HG02798 (cell line): ENCODE measurements at regions not wholly inside any gene's neighbourhood (a gene's known extent, or its start where the extent isn't known, plus 50 kb on each side); places are given as distances from the start of the nearest gene placed in this dataset.
"Not testable (repeated sequence)": the region's sequence is repeated elsewhere in the genome, so short reads cannot be mapped to it uniquely, and the experiment has no call there.

Experiments
- ATAC-seq: cut with Tn5 transposase; IDR thresholded peaks from one replicate; pipeline ENCODE4 v1.9.1; 2021; ENCODE audit warnings: mild to moderate bottlenecking; ENCODE audit not compliant: unreplicated experiment, poor library complexity

GRCh38 chr1:199843096-199843495 is 184.4 kb upstream of the NR5A2 start:
- not testable (repeated sequence) for ATAC-seq

DNA sequence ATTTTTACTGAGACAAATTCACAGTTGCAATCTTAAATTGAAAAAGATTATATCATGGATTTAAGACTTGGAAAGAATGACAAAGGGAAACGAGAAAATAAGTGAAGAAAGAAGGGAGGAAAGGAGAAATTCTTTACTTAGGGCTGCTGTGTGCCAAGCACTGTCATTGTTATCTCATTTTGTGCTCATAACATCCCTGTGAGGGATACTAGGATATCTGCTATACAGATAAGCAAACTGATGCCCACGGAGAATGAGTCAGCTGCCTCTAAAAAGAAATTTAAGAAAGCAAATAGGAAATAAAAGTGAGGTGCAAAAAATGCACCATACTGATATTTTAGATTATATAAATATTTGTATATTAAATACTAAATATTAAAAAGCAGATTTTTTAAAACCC is 183.6 kb upstream of the NR5A2 start:
- no peak for ATAC-seq

- ATAC-seq = no peak
Measured at GRCh38 chr1:199847021-199847420, 180.5 kb upstream of the NR5A2 start.

- ATAC-seq = no peak
Measured at GRCh38 chr1:199851439-199852140, 175.9 kb upstream of the NR5A2 start.

DNA sequence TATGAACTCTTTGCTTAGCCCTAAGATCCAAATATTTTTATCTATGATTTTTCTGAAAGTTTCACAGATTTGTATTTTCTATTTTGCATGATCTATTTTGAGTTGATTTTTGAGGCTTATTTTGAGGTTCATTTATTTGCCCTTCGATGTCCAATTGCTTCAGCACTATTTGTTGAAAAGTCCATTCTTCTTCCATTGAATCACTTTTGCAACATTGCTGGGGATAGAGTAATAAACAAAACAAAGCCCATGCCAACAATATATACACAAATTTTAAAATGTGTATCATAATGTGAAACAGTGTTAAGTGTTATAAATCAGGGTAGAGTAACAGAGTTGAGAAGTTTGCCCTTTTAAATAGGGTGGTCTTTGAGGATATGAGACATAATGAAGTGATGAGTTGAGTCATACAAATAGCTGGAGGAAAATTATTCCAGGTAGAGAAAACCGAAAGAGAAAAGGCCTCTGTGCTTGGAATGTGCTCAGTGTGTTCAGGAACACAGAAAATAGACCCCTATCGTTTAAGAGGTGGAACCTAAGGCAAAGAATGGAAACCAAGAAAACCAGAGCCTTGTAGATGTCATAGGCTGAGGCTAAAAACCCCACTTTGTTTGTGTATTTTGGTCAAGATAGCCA is 172.7 kb upstream of the NR5A2 start:
- ATAC-seq = no peak

- ATAC-seq = no peak
Measured at GRCh38 chr1:199855580-199855979, 171.9 kb upstream of the NR5A2 start.

GRCh38 chr1:199856216-199856780 is 171.2 kb upstream of the NR5A2 start:
- ATAC-seq = no peak

DNA sequence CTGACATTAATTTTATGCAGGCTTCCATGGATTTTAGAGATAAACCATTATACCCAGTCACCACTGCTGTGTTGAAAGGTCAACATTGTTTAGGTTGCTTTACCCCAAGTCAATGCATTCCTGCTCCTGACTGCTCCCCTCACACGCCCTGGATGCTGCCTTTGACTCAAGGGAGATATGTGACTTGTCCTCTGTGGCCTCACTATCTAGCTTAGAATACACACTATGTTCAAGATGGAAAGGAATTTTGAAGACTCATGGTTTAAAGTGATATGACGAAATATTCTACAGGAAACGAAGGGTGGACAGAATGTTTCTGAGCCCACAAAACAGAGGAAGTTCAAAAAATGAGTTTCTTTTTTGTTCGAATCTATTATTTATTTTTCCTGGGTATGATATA is 170.4 kb upstream of the NR5A2 start:
- no peak for ATAC-seq

DNA sequence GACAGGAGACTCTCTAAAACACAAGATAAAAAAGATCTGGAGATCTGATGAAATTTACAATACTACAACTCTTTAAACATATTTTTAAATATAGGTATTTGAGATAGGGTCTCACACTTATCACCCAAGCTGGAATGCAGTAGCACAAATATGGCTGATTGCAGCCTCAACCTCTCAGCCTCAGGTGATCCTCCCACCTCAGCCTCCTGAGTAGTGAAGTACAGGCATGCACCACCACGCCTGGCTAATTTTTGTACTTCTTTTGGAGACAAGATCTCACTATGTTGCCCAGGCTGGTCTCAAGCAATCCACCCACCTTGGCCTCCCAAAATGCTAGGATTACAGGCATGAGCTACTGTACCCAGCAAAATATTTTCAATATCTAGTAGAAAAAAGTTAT is 170.0 kb upstream of the NR5A2 start:
- ATAC-seq = no peak

GRCh38 chr1:199858171-199858570 is 169.3 kb upstream of the NR5A2 start:
- no peak for ATAC-seq

- ATAC-seq = no peak
Measured at GRCh38 chr1:199858856-199859255, 168.7 kb upstream of the NR5A2 start.

GRCh38 chr1:199859491-199859933 is 168.0 kb upstream of the NR5A2 start:
- no peak for ATAC-seq

- ATAC-seq = no peak
Measured at GRCh38 chr1:199861020-199861795, 166.3 kb upstream of the NR5A2 start.

DNA sequence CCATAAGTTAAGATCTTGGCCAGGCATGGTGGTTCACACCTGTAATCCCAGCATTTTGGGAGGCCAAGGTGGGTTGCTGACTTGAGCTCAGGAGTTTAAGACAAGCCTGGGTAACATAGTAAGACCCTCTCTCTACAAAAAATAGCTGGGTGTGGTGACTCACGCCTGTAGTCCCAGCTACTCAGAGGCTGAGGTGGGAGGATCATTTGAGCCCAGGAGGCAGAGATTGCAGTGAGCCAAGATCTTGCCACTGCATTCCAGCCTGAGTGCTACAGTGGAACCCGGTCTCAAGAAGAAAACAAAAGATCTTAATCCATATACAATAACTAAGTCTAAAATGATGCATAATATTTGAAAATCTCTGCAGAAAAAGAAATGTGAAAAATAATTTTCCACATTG is 165.5 kb upstream of the NR5A2 start:
- no peak for ATAC-seq

GRCh38 chr1:199866210-199866617 is 161.3 kb upstream of the NR5A2 start:
- ATAC-seq = no peak

- no peak for ATAC-seq
Measured at GRCh38 chr1:199867601-199868000, 159.9 kb upstream of the NR5A2 start.

GRCh38 chr1:199868777-199869176 is 158.7 kb upstream of the NR5A2 start:
- ATAC-seq = no peak

- no peak for ATAC-seq
Measured at GRCh38 chr1:199875337-199875736, 152.2 kb upstream of the NR5A2 start.

- no peak for ATAC-seq
Measured at GRCh38 chr1:199875856-199876255, 151.7 kb upstream of the NR5A2 start.

- ATAC-seq = no peak
Measured at GRCh38 chr1:199877526-199878384, 149.8 kb upstream of the NR5A2 start.
